Activated naive CD8-positive, alpha-beta T cell (primary cell): ENCODE measurements at regions not wholly inside any gene's neighbourhood (a gene's known extent, or its start where the extent isn't known, plus 50 kb on each side); places are given as distances from the start of the nearest gene placed in this dataset.

Experiments used
- H3K27ac Mint-ChIP-seq: one replicate; pipeline ENCODE4 v1.8.0; 2021; ENCODE audit warnings: mixed read lengths
- H3K27me3 Mint-ChIP-seq: one replicate; pipeline ENCODE4 v1.8.0; 2021; ENCODE audit warnings: mixed read lengths
- H3K36me3 Mint-ChIP-seq: one replicate; pipeline ENCODE4 v1.8.0; 2021; ENCODE audit warnings: mixed read lengths
- H3K4me1 Mint-ChIP-seq: one replicate; pipeline ENCODE4 v1.8.0; 2021; ENCODE audit warnings: low read depth, mixed read lengths
- H3K4me3 Mint-ChIP-seq: one replicate; pipeline ENCODE4 v1.8.0; 2021; ENCODE audit warnings: mild to moderate bottlenecking, mixed read lengths
- H3K9me3 Mint-ChIP-seq: one replicate; pipeline ENCODE4 v1.8.0; 2021; ENCODE audit warnings: low read depth, mixed read lengths

DNA sequence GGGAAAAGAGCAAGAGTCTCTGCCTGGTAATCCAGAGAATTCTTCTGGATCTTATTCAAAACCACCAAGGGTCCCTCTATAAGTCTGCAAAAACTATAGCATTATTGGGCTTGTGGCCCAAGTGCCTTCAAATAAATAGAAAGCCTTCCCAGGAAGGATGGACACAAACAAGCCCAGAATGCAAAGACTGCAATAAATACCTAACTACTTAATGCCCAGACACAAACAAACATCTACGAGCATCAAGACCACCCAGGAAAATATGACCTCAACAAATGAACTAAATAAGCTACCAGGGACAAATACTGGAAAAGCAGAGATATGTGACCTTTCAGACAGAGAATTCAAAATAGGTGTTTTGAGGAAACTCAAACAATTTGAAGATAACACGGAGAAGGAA, 355.8 kb upstream of the GRAMD2B start:
- H3K4me3 Mint-ChIP-seq = no peak overlapping the region
- no peaks in the 10 kb centered on the region for H3K4me1 Mint-ChIP-seq
- no peaks in the 10 kb centered on the region for H3K27me3 Mint-ChIP-seq
- H3K36me3 Mint-ChIP-seq = no peaks in the 10 kb centered on the region
- no peak overlapping the region for H3K27ac Mint-ChIP-seq
- peaks cover 6% of the 10 kb centered on the region for H3K9me3 Mint-ChIP-seq

DNA sequence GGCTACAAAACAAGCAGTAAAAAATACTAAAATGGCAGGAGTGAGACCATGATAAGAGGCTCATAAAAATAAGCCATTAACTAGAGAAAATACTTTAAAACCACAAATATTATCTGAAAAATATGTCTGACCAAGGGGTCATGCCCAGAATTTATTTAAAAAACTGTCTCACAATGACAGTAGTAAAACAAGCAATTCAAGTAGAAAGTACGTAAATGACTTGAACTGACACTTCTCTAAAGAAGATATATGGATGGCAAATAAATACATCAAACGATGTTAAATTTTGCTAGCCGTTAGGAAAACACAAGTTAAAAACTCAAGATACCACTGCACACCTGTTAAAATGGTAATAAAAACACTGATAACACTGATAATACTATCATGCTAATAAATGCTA, 353.9 kb upstream of the GRAMD2B start:
- Mint-ChIP-seq H3K4me3 (no peak overlapping the region), H3K27me3 (no peaks in the 10 kb centered on the region), H3K36me3 (no peaks in the 10 kb centered on the region), H3K9me3 (peaks cover 16% of the 10 kb centered on the region), H3K27ac (no peak overlapping the region), H3K4me1 (no peaks in the 10 kb centered on the region)

DNA sequence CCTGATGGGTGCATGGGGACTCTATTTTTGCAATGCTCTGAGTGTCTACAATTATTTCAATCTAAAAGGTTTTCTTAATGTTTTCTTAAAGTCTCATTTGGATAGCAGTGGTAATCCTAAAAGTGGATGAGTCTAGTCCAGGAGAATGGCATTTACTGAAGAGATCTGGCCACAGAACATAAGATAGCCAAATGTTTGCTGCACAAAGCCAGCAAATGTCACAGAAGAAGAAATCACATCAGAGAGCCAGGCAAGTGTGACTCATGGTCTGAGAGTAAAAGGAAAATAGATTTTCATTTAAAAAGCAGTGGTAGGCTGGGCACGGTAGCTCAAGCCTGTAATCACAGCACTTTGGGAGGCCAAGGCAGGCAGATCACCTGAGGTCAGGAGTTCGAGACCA, 352.7 kb upstream of the GRAMD2B start:
- Mint-ChIP-seq H3K36me3 (no peaks in the 10 kb centered on the region), H3K4me3 (no peak overlapping the region), H3K27me3 (no peaks in the 10 kb centered on the region), H3K27ac (no peak overlapping the region), H3K9me3 (peaks cover 16% of the 10 kb centered on the region), H3K4me1 (no peaks in the 10 kb centered on the region)

DNA sequence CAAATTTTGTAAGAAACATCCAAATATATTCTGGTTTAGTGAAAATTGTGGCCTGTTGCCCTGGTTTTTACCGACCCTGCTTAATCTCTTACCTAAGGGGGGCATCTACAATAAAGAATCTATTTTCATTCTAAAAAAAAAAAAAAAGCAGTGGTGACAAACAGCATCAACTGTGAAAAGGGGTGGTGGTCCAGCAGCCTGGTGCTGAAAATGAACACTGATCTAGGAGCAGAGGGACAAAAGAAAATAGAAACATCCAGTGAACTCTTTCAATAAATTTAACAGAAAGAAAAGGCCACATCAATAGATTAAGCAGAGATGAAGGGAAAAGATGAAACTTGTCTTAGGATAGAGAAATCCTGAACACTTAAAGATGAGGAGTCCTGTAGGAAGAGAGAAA, 348.7 kb upstream of the GRAMD2B start:
- Mint-ChIP-seq H3K36me3 (no peaks in the 10 kb centered on the region), H3K9me3 (peaks cover 19% of the 10 kb centered on the region), H3K27me3 (no peaks in the 10 kb centered on the region), H3K4me3 (no peak overlapping the region), H3K4me1 (no peaks in the 10 kb centered on the region), H3K27ac (no peak overlapping the region)

DNA sequence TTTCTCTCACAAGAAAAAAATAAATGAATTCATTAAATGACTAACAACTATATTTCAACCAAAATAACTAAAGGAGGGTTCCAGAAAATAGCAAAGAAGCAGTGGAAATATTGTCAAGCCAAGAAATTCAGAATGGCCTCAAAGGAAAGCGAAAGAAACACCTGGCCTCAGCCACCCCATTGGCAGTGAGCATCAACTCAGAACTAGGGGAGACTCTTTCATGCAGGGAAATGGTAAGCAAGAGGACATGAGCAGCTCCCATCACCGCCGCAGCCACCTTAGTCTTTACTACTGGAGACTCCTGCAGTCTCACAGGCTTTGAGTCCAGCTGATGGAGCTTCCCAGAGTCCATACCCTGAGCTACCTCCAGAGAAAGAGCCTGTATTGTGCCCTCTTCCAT, 343.9 kb upstream of the GRAMD2B start:
- Mint-ChIP-seq H3K27ac (no peak overlapping the region), H3K9me3 (peaks cover 27% of the 10 kb centered on the region), H3K4me1 (no peaks in the 10 kb centered on the region), H3K4me3 (no peak overlapping the region), H3K36me3 (no peaks in the 10 kb centered on the region), H3K27me3 (no peaks in the 10 kb centered on the region)

DNA sequence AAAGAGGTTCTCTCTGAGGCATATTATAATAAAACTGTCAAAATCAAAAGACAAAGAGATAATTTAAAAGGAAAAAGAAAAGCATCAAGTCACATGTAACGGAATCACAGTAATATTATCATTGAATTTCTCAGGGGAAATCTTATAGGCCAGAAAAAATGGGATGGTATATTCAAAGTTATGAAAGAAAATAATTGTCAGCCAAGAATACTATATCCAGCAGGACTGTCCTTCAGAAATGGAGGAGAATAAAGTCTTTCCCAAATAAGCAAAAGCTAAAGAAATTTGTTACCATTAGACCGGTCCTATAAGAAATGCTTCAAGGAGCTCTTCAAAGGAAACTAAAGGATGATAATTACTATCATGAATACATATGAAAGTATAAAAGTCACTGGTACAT, 342.0 kb upstream of the GRAMD2B start:
- no peaks in the 10 kb centered on the region for H3K27me3 Mint-ChIP-seq
- no peak overlapping the region for H3K27ac Mint-ChIP-seq
- H3K4me3 Mint-ChIP-seq = no peak overlapping the region
- H3K36me3 Mint-ChIP-seq = no peaks in the 10 kb centered on the region
- no peaks in the 10 kb centered on the region for H3K4me1 Mint-ChIP-seq
- peaks cover 35% of the 10 kb centered on the region for H3K9me3 Mint-ChIP-seq

DNA sequence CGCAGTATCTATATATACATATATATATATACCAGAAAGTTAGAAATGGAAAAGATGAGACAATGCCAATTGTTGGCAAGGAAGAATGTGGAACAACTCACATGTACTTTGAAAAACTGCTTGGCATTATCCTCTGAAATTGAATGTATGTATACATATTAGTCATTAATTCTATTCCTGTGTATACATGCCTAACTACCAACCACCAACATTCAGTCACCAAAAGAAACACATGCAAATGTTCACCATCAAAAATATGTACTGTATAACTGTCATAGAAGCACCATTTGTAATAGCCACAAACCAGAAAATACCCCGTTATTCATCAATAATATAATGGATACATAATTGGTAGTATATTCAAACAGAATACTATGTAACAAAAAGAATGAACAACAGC, 330.2 kb upstream of the GRAMD2B start:
- no peaks in the 10 kb centered on the region for H3K36me3 Mint-ChIP-seq

DNA sequence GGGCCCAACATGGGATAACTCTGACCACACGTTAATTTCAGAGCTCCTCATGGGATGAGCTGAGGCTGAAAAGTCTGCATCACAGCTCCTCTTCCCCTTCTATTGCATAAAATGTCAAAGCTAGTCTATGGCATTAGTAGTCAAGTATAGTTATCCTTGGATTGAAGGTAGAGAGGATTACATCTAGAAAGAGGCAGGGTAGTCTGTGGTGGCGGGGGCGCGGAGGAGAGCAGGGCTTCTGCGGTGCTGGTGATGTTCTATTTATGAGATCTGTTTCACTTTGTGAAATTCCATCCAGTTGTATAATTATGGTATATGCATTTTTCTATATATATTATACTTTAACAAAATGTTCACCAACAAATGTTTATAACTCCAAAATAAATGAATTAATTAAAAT, 329.5 kb upstream of the GRAMD2B start:
- H3K27me3 Mint-ChIP-seq = no peaks in the 10 kb centered on the region
- peaks cover 14% of the 10 kb centered on the region for H3K9me3 Mint-ChIP-seq
- no peaks in the 10 kb centered on the region for H3K4me1 Mint-ChIP-seq
- no peak overlapping the region for H3K4me3 Mint-ChIP-seq
- H3K27ac Mint-ChIP-seq = no peak overlapping the region
- H3K36me3 Mint-ChIP-seq = no peaks in the 10 kb centered on the region

More for the DNA sequence above, 330.2 kb upstream of the GRAMD2B start:
- peaks cover 18% of the 10 kb centered on the region for H3K9me3 Mint-ChIP-seq
- no peak overlapping the region for H3K4me3 Mint-ChIP-seq
- H3K4me1 Mint-ChIP-seq = no peaks in the 10 kb centered on the region
- H3K27me3 Mint-ChIP-seq = no peaks in the 10 kb centered on the region
- no peak overlapping the region for H3K27ac Mint-ChIP-seq

DNA sequence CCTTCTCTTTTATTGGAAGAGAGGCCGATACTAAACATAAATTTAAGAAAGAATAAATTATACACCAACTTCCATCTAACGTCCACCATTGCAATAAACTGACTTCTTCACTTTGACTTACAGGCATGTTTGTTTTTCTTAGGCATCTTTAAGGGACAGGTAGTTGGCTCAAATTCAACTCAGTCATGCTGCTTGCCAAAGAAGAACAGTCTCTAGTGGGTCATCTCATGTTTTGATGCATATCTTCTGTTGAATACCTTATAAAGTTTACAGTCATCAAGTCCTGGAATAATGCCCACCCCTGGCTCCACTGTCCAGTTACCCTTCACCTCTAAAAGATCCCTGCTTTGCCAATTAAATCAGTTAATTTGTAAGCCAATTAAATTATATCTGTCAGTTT, 328.2 kb upstream of the GRAMD2B start:
- Mint-ChIP-seq H3K27ac (no peak overlapping the region), H3K27me3 (no peaks in the 10 kb centered on the region), H3K4me3 (no peak overlapping the region), H3K4me1 (no peaks in the 10 kb centered on the region), H3K36me3 (no peaks in the 10 kb centered on the region), H3K9me3 (peaks cover 9% of the 10 kb centered on the region)

DNA sequence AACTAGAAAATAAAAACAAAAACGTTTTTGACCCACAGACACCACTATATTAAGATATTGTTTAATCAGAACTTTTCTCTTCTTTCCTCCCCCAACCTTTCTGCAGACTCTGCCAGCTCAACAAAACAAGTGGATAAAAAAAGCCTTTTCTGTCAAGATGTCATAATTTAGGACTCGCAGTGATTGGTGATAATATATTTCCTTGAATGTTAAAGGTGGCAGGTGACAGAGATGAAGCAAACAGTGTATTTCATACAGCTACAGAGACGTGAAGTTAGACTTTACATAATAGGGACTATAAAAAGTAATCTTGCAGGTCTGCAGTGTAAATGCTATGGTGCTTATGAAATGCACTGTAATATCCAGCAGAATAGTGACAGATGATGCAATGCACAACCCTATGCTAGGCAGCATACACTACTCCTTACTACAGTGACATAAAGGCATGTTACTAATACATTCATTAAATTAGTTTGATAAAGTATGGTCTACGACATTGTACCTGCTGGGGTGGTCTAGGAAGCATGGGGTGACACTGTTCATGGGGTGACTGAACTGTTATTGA, 326.7 kb upstream of the GRAMD2B start:
- Mint-ChIP-seq H3K27ac (no peak overlapping the region), H3K4me3 (no peak overlapping the region), H3K9me3 (peaks cover 8% of the 10 kb centered on the region), H3K4me1 (no peaks in the 10 kb centered on the region), H3K27me3 (no peaks in the 10 kb centered on the region), H3K36me3 (no peaks in the 10 kb centered on the region)

DNA sequence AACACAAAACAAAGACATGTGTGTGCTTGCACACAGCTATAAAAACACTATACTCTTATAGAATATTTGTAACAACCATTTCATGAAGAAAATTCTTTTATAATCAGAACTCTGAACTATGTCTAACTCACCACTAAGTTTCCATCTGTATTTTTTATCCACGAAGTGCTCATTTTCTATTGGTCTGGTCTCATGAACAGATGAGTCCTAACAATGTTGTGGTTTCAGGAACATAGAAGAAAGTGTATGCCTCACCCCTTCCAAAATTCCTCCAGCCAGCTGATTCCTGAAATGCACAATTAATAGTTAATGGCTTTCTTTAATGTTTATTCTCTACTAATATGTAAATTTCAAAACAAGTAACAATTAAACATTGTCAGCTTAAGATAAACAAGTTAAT, 325.3 kb upstream of the GRAMD2B start:
- Mint-ChIP-seq H3K4me1 (no peaks in the 10 kb centered on the region), H3K27ac (no peak overlapping the region), H3K9me3 (peaks cover 12% of the 10 kb centered on the region), H3K27me3 (no peaks in the 10 kb centered on the region), H3K4me3 (no peak overlapping the region), H3K36me3 (no peaks in the 10 kb centered on the region)

DNA sequence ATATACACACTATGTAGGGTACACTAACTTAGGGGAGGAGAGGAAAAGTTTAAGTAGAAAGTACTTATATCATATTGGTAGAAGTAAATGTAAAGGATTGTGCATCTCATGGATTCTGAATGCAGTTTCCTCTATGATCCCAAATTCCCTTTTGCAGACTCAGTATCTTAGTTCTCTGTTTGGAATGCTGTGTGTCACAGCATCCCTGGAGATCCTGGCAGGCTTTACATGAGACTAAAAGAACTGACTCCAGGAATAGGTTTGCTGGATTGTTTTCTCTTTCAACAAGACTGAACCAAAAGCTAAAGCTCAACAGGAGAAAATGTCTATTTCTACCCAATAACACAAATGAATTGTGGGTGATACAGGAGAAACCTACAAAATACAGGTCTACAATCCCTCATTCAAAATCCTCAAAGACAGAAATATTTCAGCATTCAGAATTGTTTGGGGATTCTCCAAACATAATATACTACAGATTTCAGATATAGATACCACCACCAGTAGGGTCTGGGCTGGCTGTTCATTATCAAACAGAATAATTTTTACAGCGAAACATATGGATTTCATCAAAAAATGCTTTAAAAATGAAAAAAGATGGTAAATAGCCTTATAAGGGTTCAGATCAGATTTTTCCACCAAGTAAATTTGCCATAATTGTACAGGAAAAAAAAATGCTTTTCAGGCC, 324.7 kb upstream of the GRAMD2B start:
- H3K9me3 Mint-ChIP-seq = peaks cover 12% of the 10 kb centered on the region
- no peaks in the 10 kb centered on the region for H3K4me1 Mint-ChIP-seq
- no peak overlapping the region for H3K4me3 Mint-ChIP-seq
- no peak overlapping the region for H3K27ac Mint-ChIP-seq
- no peaks in the 10 kb centered on the region for H3K36me3 Mint-ChIP-seq
- no peaks in the 10 kb centered on the region for H3K27me3 Mint-ChIP-seq

DNA sequence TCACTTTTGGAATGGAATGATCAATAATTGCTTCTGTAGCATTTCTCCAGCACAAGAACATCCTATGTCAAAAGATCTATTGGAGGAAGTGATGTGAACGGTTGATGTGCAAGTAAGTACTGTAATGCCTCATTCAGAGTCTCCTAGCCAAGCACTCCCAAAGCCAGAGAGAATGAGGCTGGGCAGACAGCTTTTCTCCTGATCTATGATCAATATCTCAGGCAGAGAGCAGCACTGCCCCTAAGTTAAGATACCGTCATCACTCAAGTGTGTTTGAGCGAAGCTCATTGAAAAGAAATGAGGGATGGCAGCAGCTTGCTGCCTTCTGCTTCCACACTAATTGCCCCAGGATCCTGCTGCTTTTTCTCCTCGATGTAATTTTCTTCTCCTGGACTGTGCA, 324.1 kb upstream of the GRAMD2B start:
- H3K4me1 Mint-ChIP-seq = no peaks in the 10 kb centered on the region
- no peaks in the 10 kb centered on the region for H3K36me3 Mint-ChIP-seq
- H3K27ac Mint-ChIP-seq = no peak overlapping the region
- no peak overlapping the region for H3K4me3 Mint-ChIP-seq
- peaks cover 12% of the 10 kb centered on the region for H3K9me3 Mint-ChIP-seq
- no peaks in the 10 kb centered on the region for H3K27me3 Mint-ChIP-seq

DNA sequence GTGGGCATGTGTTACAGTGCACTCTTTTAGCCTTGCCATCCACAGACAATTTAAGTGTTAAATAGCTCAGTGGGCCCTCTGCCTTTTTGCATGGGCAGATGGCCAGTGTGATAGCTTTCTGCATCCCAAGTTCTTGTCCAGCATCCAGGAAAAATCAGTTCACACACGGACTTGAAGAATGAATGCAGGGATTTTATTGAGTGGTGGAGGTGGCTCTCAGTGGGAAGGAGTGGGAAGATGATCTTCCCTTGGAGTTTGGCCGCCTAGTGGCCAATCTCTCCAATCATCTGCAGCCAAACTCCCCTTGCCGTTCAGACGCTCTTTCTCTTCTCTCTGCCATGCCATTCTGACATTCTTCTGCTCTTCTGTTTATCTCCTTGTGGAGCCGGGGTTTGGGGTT, 322.4 kb upstream of the GRAMD2B start:
- Mint-ChIP-seq H3K4me3 (no peak overlapping the region), H3K4me1 (no peaks in the 10 kb centered on the region), H3K27me3 (no peaks in the 10 kb centered on the region), H3K9me3 (peaks cover 12% of the 10 kb centered on the region), H3K36me3 (no peaks in the 10 kb centered on the region), H3K27ac (no peak overlapping the region)

DNA sequence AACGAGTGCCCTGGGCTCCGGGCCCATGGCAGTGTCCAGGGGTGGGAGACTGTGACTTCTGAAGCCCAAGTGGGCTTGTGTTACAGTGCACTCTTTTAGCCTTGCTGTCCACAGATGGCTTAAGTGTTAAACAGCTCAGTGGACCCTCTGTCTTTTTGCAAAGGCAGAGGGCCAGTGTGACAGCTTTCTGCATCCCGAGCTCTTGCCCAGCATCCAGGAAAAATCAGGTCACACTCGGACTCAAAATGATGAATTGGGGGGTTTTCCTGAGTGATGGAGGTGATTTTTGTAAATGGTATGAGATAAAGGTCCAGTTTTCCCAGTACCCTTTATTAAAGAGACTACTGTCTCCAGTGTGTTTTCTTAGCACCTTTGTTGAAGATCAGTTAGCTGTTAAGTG, 321.3 kb upstream of the GRAMD2B start:
- Mint-ChIP-seq H3K36me3 (no peaks in the 10 kb centered on the region), H3K4me3 (no peak overlapping the region), H3K27ac (no peak overlapping the region), H3K4me1 (no peaks in the 10 kb centered on the region), H3K9me3 (peaks cover 12% of the 10 kb centered on the region), H3K27me3 (no peaks in the 10 kb centered on the region)

DNA sequence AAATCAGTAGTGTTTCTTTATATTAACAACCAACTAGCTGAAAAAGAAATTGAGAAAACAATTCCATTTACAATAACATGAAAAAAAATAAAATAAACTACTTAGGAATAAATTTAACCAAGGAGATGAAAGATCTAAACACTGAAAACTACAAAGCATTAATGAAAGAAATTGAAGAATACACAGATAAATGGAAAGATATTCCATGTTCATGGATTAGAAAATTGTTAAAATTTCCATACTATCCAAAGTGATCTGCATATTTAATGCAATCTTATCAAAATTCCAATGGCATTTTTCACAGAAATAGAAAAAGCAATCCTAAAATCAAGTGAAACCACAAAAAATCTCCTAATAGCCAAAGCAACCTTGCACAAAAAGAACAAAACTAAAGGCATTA, 320.2 kb upstream of the GRAMD2B start:
- Mint-ChIP-seq H3K4me1 (no peaks in the 10 kb centered on the region), H3K9me3 (peaks cover 12% of the 10 kb centered on the region), H3K27me3 (no peaks in the 10 kb centered on the region), H3K4me3 (no peak overlapping the region), H3K27ac (no peak overlapping the region), H3K36me3 (no peaks in the 10 kb centered on the region)
